T-helper 17 cell (primary cell): ENCODE measurements at regions not wholly inside any gene's neighbourhood (a gene's known extent, or its start where the extent isn't known, plus 50 kb on each side); places are given as distances from the start of the nearest gene placed in this dataset.
"Not testable (repeated sequence)": the region's sequence is repeated elsewhere in the genome, so short reads cannot be mapped to it uniquely, and the experiment has no call there.

Source experiments
- ATAC-seq: fragments of 150-1000 bp; cut with Tn5 transposase; 2 replicates; pipeline ENCODE4 v1.10.0; 2021; ENCODE audit warnings: mild to moderate bottlenecking, moderate library complexity
- DNase-seq, 3 donors: peaks; one replicate each; pipeline versions ENCODE4 v3.0.0 to v3.0.0-alpha.2; 2020 to 2021
- H3K9me3 ChIP-seq: one replicate; pipeline ENCODE4 v1.7.0; 2013; ENCODE audit warnings: low read length, mild to moderate bottlenecking; ENCODE audit not compliant: control insufficient read depth, poor library complexity, severe bottlenecking
- H3K27ac Mint-ChIP-seq: one replicate; pipeline ENCODE4 v1.8.0; 2022; ENCODE audit warnings: mild to moderate bottlenecking, moderate library complexity, mixed read lengths
- H3K27me3 Mint-ChIP-seq: one replicate; pipeline ENCODE4 v1.8.0; 2022; ENCODE audit warnings: mixed read lengths
- H3K36me3 Mint-ChIP-seq: one replicate; pipeline ENCODE4 v1.8.0; 2022; ENCODE audit warnings: low read depth, mixed read lengths
- H3K4me1 Mint-ChIP-seq: one replicate; pipeline ENCODE4 v1.8.0; 2022; ENCODE audit warnings: mild to moderate bottlenecking, mixed read lengths
- H3K4me3 Mint-ChIP-seq: one replicate; pipeline ENCODE4 v1.8.0; 2022; ENCODE audit warnings: mild to moderate bottlenecking, moderate library complexity, mixed read lengths

- no peak overlapping the region for H3K27ac Mint-ChIP-seq
- no peak for ATAC-seq
- H3K4me3 Mint-ChIP-seq: no peak overlapping the region
- H3K27me3 Mint-ChIP-seq: no peaks in the 10 kb centered on the region
- H3K36me3 Mint-ChIP-seq: no peaks in the 10 kb centered on the region
- no peak for DNase-seq
- no peaks in the 10 kb centered on the region for H3K4me1 Mint-ChIP-seq
- no peaks in the 10 kb centered on the region for H3K9me3 ChIP-seq
Measured at GRCh38 chr5:130964231-130965202, 200.5 kb downstream of the HINT1 start.

GRCh38 chr5:130963798-130964197 is 201.3 kb downstream of the HINT1 start:
- H3K36me3 Mint-ChIP-seq: no peaks in the 10 kb centered on the region
- H3K9me3 ChIP-seq: no peaks in the 10 kb centered on the region
- H3K27me3 Mint-ChIP-seq: no peaks in the 10 kb centered on the region
- DNase-seq: no peak
- H3K27ac Mint-ChIP-seq: no peak overlapping the region
- H3K4me3 Mint-ChIP-seq: no peak overlapping the region
- no peaks in the 10 kb centered on the region for H3K4me1 Mint-ChIP-seq
- no peak for ATAC-seq

- Mint-ChIP-seq H3K36me3 (no peaks in the 10 kb centered on the region), H3K4me3 (no peak overlapping the region), H3K27me3 (no peaks in the 10 kb centered on the region), H3K27ac (no peak overlapping the region), H3K4me1 (no peaks in the 10 kb centered on the region)
- no peaks in the 10 kb centered on the region for H3K9me3 ChIP-seq
- DNase-seq (no peak), ATAC-seq (no peak)
Measured at GRCh38 chr5:130957151-130957550, 207.9 kb downstream of the HINT1 start.

- H3K36me3 Mint-ChIP-seq: no peaks in the 10 kb centered on the region
- no peaks in the 10 kb centered on the region for H3K4me1 Mint-ChIP-seq
- H3K9me3 ChIP-seq: no peaks in the 10 kb centered on the region
- no peak overlapping the region for H3K27ac Mint-ChIP-seq
- DNase-seq: no peak
- ATAC-seq: no peak
- H3K4me3 Mint-ChIP-seq: no peak overlapping the region
- H3K27me3 Mint-ChIP-seq: peaks cover 7% of the 10 kb centered on the region
Measured at GRCh38 chr5:130955041-130955440, 210.0 kb downstream of the HINT1 start.

- ATAC-seq (no peak), DNase-seq (no peak)
- peaks cover 7% of the 10 kb centered on the region for H3K27me3 Mint-ChIP-seq
- no peaks in the 10 kb centered on the region for H3K9me3 ChIP-seq
- H3K36me3 Mint-ChIP-seq: no peaks in the 10 kb centered on the region
- H3K4me1 Mint-ChIP-seq: no peaks in the 10 kb centered on the region
- no peak overlapping the region for H3K27ac Mint-ChIP-seq
- H3K4me3 Mint-ChIP-seq: no peak overlapping the region
Measured at GRCh38 chr5:130954336-130954735, 210.7 kb downstream of the HINT1 start.

GRCh38 chr5:130939059-130939458 is 226.0 kb downstream of the HINT1 start:
- peaks cover 4% of the 10 kb centered on the region for H3K27me3 Mint-ChIP-seq
- no peaks in the 10 kb centered on the region for H3K36me3 Mint-ChIP-seq
- H3K27ac Mint-ChIP-seq: no peak overlapping the region
- no peaks in the 10 kb centered on the region for H3K9me3 ChIP-seq
- H3K4me3 Mint-ChIP-seq: no peak overlapping the region
- H3K4me1 Mint-ChIP-seq: peaks cover 2% of the 10 kb centered on the region
- ATAC-seq (no peak), DNase-seq (no peak)

- no peak overlapping the region for H3K27ac Mint-ChIP-seq
- no peak for DNase-seq
- no peak overlapping the region for H3K4me3 Mint-ChIP-seq
- no peak for ATAC-seq
- H3K36me3 Mint-ChIP-seq: no peaks in the 10 kb centered on the region
- H3K4me1 Mint-ChIP-seq: peaks cover 2% of the 10 kb centered on the region
- no peaks in the 10 kb centered on the region for H3K9me3 ChIP-seq
- H3K27me3 Mint-ChIP-seq: no peaks in the 10 kb centered on the region
Measured at GRCh38 chr5:130937046-130937445, 228.0 kb downstream of the HINT1 start.

GRCh38 chr5:130923543-130924124 is 241.4 kb downstream of the HINT1 start:
- H3K9me3 ChIP-seq: no peaks in the 10 kb centered on the region
- ATAC-seq (no peak), DNase-seq (no peak)
- Mint-ChIP-seq H3K27me3 (no peaks in the 10 kb centered on the region), H3K4me1 (no peaks in the 10 kb centered on the region), H3K27ac (no peak overlapping the region), H3K4me3 (no peak overlapping the region), H3K36me3 (peaks cover 2% of the 10 kb centered on the region)

GRCh38 chr5:130912088-130912487 is 253.0 kb downstream of the HINT1 start:
- Mint-ChIP-seq H3K27ac (no peak overlapping the region), H3K4me1 (no peaks in the 10 kb centered on the region), H3K4me3 (no peak overlapping the region), H3K27me3 (no peaks in the 10 kb centered on the region), H3K36me3 (no peaks in the 10 kb centered on the region)
- H3K9me3 ChIP-seq: no peaks in the 10 kb centered on the region
- no peak for ATAC-seq
- no peak for DNase-seq

GRCh38 chr5:130908186-130908585 is 256.9 kb downstream of the HINT1 start:
- no peaks in the 10 kb centered on the region for H3K27me3 Mint-ChIP-seq
- H3K4me1 Mint-ChIP-seq: no peaks in the 10 kb centered on the region
- no peak overlapping the region for H3K4me3 Mint-ChIP-seq
- ATAC-seq: no peak
- no peaks in the 10 kb centered on the region for H3K9me3 ChIP-seq
- no peaks in the 10 kb centered on the region for H3K36me3 Mint-ChIP-seq
- H3K27ac Mint-ChIP-seq: no peak overlapping the region
- DNase-seq: no peak

GRCh38 chr5:130897537-130898195 is 267.4 kb downstream of the HINT1 start:
- H3K27ac Mint-ChIP-seq, H3K9me3 ChIP-seq, H3K36me3 Mint-ChIP-seq, H3K4me3 Mint-ChIP-seq, ATAC-seq, DNase-seq, H3K4me1 Mint-ChIP-seq: not testable (repeated sequence)
- H3K27me3 Mint-ChIP-seq: peaks cover 12% of the 10 kb centered on the region

- not testable (repeated sequence) for H3K9me3 ChIP-seq, ATAC-seq, H3K36me3 Mint-ChIP-seq, DNase-seq, H3K27ac Mint-ChIP-seq, H3K4me1 Mint-ChIP-seq, H3K4me3 Mint-ChIP-seq
- H3K27me3 Mint-ChIP-seq: peaks cover 12% of the 10 kb centered on the region
Measured at GRCh38 chr5:130897181-130897536, 267.9 kb downstream of the HINT1 start.

GRCh38 chr5:130896636-130897035 is 268.4 kb downstream of the HINT1 start:
- Mint-ChIP-seq H3K4me3 (no peak overlapping the region), H3K36me3 (no peaks in the 10 kb centered on the region), H3K4me1 (no peaks in the 10 kb centered on the region), H3K27me3 (peaks cover 15% of the 10 kb centered on the region), H3K27ac (no peak overlapping the region)
- DNase-seq (no peak), ATAC-seq (no peak)
- H3K9me3 ChIP-seq: no peaks in the 10 kb centered on the region
